Upper lobe of left lung (tissue), 6 donors: ENCODE measurements at regions not wholly inside any gene's neighbourhood (a gene's known extent, or its start where the extent isn't known, plus 50 kb on each side); places are given as distances from the start of the nearest gene placed in this dataset.

ENCODE experiments used
- ATAC-seq, 2 donors: fragments of 200-7000 bp; cut with Tn5 transposase; one replicate each; pipeline ENCODE4 v1.9.1; 2022; ENCODE audit warnings: mild to moderate bottlenecking in 2 of 2, moderate library complexity in 2 of 2; ENCODE audit not compliant: low FRiP score in 2 of 2
- DNase-seq, 2 donors: peaks; one replicate each; pipeline ENCODE4 v3.0.0-alpha.2; 2019 to 2020
- H3K27ac ChIP-seq, 4 donors: fragments of 200-600 bp; sonication (generic); one replicate each; pipeline ENCODE4 v1.5.1; 2016 to 2019
- H3K27me3 ChIP-seq, 4 donors: fragments of 200-600 bp; sonication (generic); one replicate each; pipeline ENCODE4 v1.5.1; 2017 to 2019
- H3K36me3 ChIP-seq, 4 donors: fragments of 200-600 bp; sonication (generic); one replicate each; pipeline ENCODE4 v1.5.1; 2016 to 2019
- H3K4me1 ChIP-seq, 4 donors: fragments of 200-600 bp; sonication (generic); one replicate each; pipeline ENCODE4 v1.5.1; 2018 to 2019
- H3K4me3 ChIP-seq, 4 donors: fragments of 200-600 bp; sonication (generic); one replicate each; pipeline ENCODE4 v1.5.1; 2017 to 2019; ENCODE audit warnings: mild to moderate bottlenecking in 2 of 4, moderate library complexity in 1 of 4
- H3K9me3 ChIP-seq, 4 donors: fragments of 200-600 bp; sonication (generic); one replicate each; pipeline ENCODE4 v1.5.1; 2018 to 2019
- EP300 ChIP-seq, 4 donors: sonication (generic); formaldehyde crosslinking; IDR thresholded peaks; one replicate each; pipeline ENCODE4 v1.5.1; 2017; ENCODE audit warnings: antibody characterized with exemption in 4 of 4, control low read depth in 2 of 4
- POLR2A ChIP-seq, 4 donors: fragments of 450-650 bp; IDR thresholded peaks; one replicate each; pipeline ENCODE4 v1.5.1; 2016 to 2017; ENCODE audit warnings: antibody characterized with exemption in 4 of 4, mild to moderate bottlenecking in 2 of 4
- POLR2AphosphoS5 ChIP-seq, 2 donors: sonication (generic); formaldehyde crosslinking; IDR thresholded peaks; one replicate each; pipeline ENCODE4 v1.5.1; 2017; ENCODE audit warnings: antibody characterized with exemption in 2 of 2
- WGBS, 2 donors: methylation state at CpG; one replicate each; pipeline ENCODE4 v1.1.5; 2017 to 2018; 5-methylcytosine and 5-hydroxymethylcytosine counted together
- TF ChIP-seq, protein P1 (sequence below), 6 experiments: fragments of 450-650 bp in 4 of 6; fragments of 200-600 bp in 2 of 6; sonication (generic) in 2 of 6; IDR thresholded peaks; one replicate each; pipeline ENCODE4 v1.5.1; 2016 to 2019; ENCODE audit warnings: antibody characterized with exemption in 6 of 6
- donor health status: DM: no; HTN: no; CAD: no; lungs with moderate emphysema.
- donor health status: DM: no; HTN: yes; CAD: no; lungs with severe emphysema.

DNA sequence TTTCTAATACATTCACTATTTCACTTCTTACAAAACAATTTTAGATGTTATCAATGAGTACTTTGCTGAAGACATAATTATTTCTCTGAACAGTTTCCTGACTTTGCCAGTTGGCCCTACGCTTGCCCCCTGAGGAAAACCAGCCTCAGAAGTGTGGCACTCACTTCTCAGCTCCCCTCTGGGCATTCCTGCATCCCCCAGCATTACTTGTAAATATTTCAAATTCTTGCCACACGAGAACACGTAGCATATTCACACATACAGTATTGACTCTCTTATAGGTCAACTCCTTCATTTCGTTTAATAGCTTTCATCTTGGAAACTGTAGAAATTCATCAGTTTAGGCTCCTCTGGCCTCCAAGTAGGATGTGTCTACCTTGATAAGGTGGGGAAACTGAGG is 65.2 kb downstream of the OTX2 start:
- WGBS, 2 donors, result 49 to 61% methylated on average over 4 of the region's 4 CpGs
- H3K27me3 ChIP-seq, result no peaks in the 10 kb centered on the region
- ATAC-seq (no peak), DNase-seq (no peak)
- H3K9me3 ChIP-seq, result no peaks in the 10 kb centered on the region
- no peak overlapping the region for H3K4me3 ChIP-seq
- no peak overlapping the region for H3K27ac ChIP-seq
- no peaks in the 10 kb centered on the region for H3K4me1 ChIP-seq
- no peak for TF ChIP-seq EP300 (IDR thresholded peaks at IDR 0.05)
- TF ChIP-seq, protein P1, sequence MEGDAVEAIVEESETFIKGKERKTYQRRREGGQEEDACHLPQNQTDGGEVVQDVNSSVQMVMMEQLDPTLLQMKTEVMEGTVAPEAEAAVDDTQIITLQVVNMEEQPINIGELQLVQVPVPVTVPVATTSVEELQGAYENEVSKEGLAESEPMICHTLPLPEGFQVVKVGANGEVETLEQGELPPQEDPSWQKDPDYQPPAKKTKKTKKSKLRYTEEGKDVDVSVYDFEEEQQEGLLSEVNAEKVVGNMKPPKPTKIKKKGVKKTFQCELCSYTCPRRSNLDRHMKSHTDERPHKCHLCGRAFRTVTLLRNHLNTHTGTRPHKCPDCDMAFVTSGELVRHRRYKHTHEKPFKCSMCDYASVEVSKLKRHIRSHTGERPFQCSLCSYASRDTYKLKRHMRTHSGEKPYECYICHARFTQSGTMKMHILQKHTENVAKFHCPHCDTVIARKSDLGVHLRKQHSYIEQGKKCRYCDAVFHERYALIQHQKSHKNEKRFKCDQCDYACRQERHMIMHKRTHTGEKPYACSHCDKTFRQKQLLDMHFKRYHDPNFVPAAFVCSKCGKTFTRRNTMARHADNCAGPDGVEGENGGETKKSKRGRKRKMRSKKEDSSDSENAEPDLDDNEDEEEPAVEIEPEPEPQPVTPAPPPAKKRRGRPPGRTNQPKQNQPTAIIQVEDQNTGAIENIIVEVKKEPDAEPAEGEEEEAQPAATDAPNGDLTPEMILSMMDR (IDR thresholded peaks at IDR 0.05), result no peak
- H3K36me3 ChIP-seq, result no peaks in the 10 kb centered on the region

DNA sequence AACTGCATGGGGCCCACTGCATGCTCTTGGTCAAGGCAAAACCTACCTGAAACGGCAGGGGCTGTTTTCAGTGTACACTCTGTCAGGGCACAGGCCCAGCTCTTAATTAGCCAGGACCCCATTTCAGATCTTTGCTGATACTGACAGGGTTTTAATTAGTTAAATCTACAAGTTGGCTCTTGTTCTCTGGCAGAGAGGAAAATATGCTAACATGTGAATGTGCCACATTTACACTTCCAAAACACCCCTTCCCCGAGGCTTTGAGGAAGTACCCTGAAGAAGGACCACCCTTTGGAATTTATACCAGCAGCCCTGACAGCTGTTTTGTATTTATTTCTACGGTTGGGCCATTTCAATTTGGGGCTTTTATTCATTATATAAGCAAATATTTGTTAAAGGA is 66.3 kb downstream of the OTX2 start:
- no peak for ATAC-seq
- Histone ChIP-seq H3K9me3 (no peaks in the 10 kb centered on the region), H3K4me3 (no peak overlapping the region), H3K4me1 (no peaks in the 10 kb centered on the region), H3K27ac (no peak overlapping the region), H3K27me3 (no peaks in the 10 kb centered on the region), H3K36me3 (no peaks in the 10 kb centered on the region)
- no peak for DNase-seq
- no peak for TF ChIP-seq EP300 (IDR thresholded peaks at IDR 0.05)
- no peak for TF ChIP-seq POLR2AphosphoS5 (IDR thresholded peaks at IDR 0.05)
- TF ChIP-seq POLR2A (IDR thresholded peaks at IDR 0.05), result no peak
- TF ChIP-seq, protein P1 (IDR thresholded peaks at IDR 0.05), result no peak
- 24 to 35% methylated on average over 3 of the region's 3 CpGs for WGBS, 2 donors

DNA sequence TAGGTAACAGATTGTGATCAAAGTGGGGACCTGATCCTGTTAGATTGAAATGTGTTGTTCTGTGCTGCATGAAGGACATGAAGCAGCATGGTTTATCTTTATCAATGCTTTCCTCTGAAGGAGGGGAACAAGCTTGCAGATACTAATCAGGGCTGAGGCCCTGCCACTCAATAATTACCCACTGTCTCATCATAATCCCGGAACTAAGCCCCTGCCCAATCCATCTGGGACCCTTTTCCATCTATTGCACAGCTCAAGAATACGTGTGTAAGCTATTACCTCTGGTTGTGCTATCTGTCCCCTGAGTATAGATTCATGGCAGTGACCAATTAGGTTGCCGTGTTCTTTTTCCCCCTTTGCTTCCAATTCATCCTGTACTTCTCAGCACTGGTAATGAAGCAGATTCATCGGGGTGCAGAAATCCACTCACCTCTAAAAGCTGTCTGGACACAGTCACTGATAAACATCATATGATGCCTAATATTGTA is 67.8 kb downstream of the OTX2 start:
- Histone ChIP-seq H3K27ac (no peak overlapping the region), H3K36me3 (no peaks in the 10 kb centered on the region), H3K9me3 (no peaks in the 10 kb centered on the region), H3K27me3 (no peaks in the 10 kb centered on the region), H3K4me3 (no peak overlapping the region), H3K4me1 (no peaks in the 10 kb centered on the region)
- DNase-seq (no peak), ATAC-seq (no peak)
- no peak for TF ChIP-seq POLR2AphosphoS5 (IDR thresholded peaks at IDR 0.05)
- TF ChIP-seq, protein P1 (IDR thresholded peaks at IDR 0.05), result no peak
- WGBS, 2 donors, result 83 to 86% methylated on average over 4 of the region's 4 CpGs

DNA sequence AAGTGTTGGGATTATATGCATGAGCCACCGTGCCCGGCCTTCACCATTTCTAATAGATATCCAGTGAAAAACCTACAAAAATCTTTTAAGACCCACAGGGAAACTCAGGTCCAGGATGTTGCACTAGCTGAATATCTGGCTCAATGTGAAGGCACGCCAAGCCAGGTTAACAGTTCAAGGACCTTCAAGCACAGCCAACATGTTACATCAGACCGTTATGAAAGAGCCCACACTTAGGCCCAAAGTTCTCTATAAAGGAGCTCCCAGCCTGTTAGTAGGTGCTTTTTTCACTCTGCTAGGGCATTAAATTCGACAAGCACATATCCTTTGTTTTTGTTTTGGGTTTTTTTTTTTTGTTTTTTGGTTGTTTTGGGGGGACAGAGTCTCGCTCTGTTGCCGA is 69.0 kb downstream of the OTX2 start:
- 84 to 88% methylated on average over 7 of the region's 7 CpGs for WGBS, 2 donors
- ATAC-seq, result no peak

DNA sequence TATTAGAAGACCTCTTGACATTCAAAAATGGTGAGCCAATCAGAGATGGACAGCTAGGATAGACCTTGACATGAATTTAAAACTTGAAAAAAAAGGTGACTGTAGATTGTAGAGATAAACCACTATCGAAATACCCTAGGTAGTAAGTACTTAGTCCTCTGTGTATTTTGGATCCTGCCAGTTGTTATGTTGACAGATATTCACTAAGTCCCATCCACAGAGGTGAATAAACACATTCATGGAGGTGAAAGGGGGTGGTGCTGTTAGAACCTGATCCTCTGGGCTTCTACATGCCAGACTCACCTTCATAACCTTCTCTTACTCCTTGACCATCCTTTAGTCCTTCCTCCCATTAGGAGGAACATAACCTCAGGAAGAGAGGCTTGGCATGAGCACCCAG is 72.3 kb downstream of the OTX2 start:
- no peak for TF ChIP-seq EP300 (IDR thresholded peaks at IDR 0.05)
- TF ChIP-seq POLR2AphosphoS5 (IDR thresholded peaks at IDR 0.05), result no peak
- Histone ChIP-seq H3K4me3 (no peak overlapping the region), H3K27ac (no peak overlapping the region), H3K36me3 (no peaks in the 10 kb centered on the region), H3K4me1 (no peaks in the 10 kb centered on the region), H3K27me3 (no peaks in the 10 kb centered on the region), H3K9me3 (no peaks in the 10 kb centered on the region)
- ATAC-seq (no peak), DNase-seq (no peak)
- 58 to 83% methylated on average over 1 of the region's 1 CpG for WGBS, 2 donors

More for the DNA sequence above, 69.0 kb downstream of the OTX2 start:
- no peaks in the 10 kb centered on the region for H3K27me3 ChIP-seq
- no peak overlapping the region for H3K4me3 ChIP-seq
- no peaks in the 10 kb centered on the region for H3K9me3 ChIP-seq
- DNase-seq, result peak in 1 of 2 donors; percentile 23
- H3K27ac ChIP-seq, result no peak overlapping the region
- TF ChIP-seq POLR2A (IDR thresholded peaks at IDR 0.05) (no peak), POLR2AphosphoS5 (IDR thresholded peaks at IDR 0.05) (no peak), EP300 (IDR thresholded peaks at IDR 0.05) (no peak)
- TF ChIP-seq, protein P1 (IDR thresholded peaks at IDR 0.05), result no peak
- no peaks in the 10 kb centered on the region for H3K36me3 ChIP-seq
- H3K4me1 ChIP-seq, result no peaks in the 10 kb centered on the region
